Vagina (tissue), 2 donors: ENCODE measurements at regions not wholly inside any gene's neighbourhood (a gene's known extent, or its start where the extent isn't known, plus 50 kb on each side); places are given as distances from the start of the nearest gene placed in this dataset.

Experiments
- DNase-seq, 2 donors: peaks; one replicate each; pipeline ENCODE4 v3.0.0-alpha.2; 2017; ENCODE audit errors: extremely low spot score in 2 of 2
- H3K27ac ChIP-seq: fragments of 200-600 bp; sonication (generic); one replicate; pipeline ENCODE4 v1.5.1; 2019
- H3K27me3 ChIP-seq: fragments of 200-600 bp; sonication (generic); one replicate; pipeline ENCODE4 v1.5.1; 2019
- H3K36me3 ChIP-seq, 2 donors: fragments of 200-600 bp; sonication (generic); one replicate each; pipeline ENCODE4 v1.5.1; 2017 to 2019
- H3K4me1 ChIP-seq: fragments of 200-600 bp; sonication (generic); one replicate; pipeline ENCODE4 v1.5.1; 2019
- H3K4me3 ChIP-seq, 2 donors: fragments of 200-600 bp; sonication (generic); 1 replicate in 1 of 2; 2 replicates in 1 of 2; pipeline ENCODE4 v1.5.1; 2016 to 2019
- H3K9me3 ChIP-seq: fragments of 200-600 bp; sonication (generic); one replicate; pipeline ENCODE4 v1.5.1; 2019
- POLR2A ChIP-seq, 2 donors: fragments of 450-650 bp; IDR thresholded peaks; one replicate each; pipeline ENCODE4 v1.6.1; 2017; ENCODE audit warnings: antibody characterized with exemption in 2 of 2, mild to moderate bottlenecking in 2 of 2, moderate library complexity in 2 of 2
- POLR2AphosphoS5 ChIP-seq, 2 donors: sonication (generic); formaldehyde crosslinking; IDR thresholded peaks; one replicate each; pipeline ENCODE4 v1.9.0; 2017; ENCODE audit warnings: antibody characterized with exemption in 2 of 2, mild to moderate bottlenecking in 2 of 2, low read depth in 1 of 2; ENCODE audit not compliant: insufficient read depth in 1 of 2
- intact Hi-C: fragments of 100-400 bp; cut with DNase I; formaldehyde crosslinking; loops from one replicate; pipeline ENCODE4 v1.15.1; 2023
- TF ChIP-seq, protein P1 (sequence below), 3 experiments: fragments of 450-650 bp in 2 of 3; fragments of 200-600 bp in 1 of 3; sonication (generic) in 1 of 3; IDR thresholded peaks; one replicate each; pipeline ENCODE4 v1.5.1; 2017 to 2019; ENCODE audit warnings: antibody characterized with exemption in 3 of 3, mild to moderate bottlenecking in 2 of 3, moderate library complexity in 2 of 3

GRCh38 chr18:22282311-22283115, 113.1 kb downstream of the GATA6 start:
- Histone ChIP-seq H3K9me3 (no peaks in the 10 kb centered on the region), H3K27me3 (no peaks in the 10 kb centered on the region), H3K36me3 (no peaks in the 10 kb centered on the region), H3K4me3 (no peak overlapping the region), H3K4me1 (peaks cover 16% of the 10 kb centered on the region), H3K27ac (no peak overlapping the region)
- TF ChIP-seq POLR2A (IDR thresholded peaks at IDR 0.05) (no peak), POLR2AphosphoS5 (IDR thresholded peaks at IDR 0.05; ENCODE audit: insufficient read depth in 1 of 2, low read depth in 1 of 2) (no peak)
- TF ChIP-seq, protein P1, sequence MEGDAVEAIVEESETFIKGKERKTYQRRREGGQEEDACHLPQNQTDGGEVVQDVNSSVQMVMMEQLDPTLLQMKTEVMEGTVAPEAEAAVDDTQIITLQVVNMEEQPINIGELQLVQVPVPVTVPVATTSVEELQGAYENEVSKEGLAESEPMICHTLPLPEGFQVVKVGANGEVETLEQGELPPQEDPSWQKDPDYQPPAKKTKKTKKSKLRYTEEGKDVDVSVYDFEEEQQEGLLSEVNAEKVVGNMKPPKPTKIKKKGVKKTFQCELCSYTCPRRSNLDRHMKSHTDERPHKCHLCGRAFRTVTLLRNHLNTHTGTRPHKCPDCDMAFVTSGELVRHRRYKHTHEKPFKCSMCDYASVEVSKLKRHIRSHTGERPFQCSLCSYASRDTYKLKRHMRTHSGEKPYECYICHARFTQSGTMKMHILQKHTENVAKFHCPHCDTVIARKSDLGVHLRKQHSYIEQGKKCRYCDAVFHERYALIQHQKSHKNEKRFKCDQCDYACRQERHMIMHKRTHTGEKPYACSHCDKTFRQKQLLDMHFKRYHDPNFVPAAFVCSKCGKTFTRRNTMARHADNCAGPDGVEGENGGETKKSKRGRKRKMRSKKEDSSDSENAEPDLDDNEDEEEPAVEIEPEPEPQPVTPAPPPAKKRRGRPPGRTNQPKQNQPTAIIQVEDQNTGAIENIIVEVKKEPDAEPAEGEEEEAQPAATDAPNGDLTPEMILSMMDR (IDR thresholded peaks at IDR 0.05): no peak
- intact Hi-C loops: no loop called here
- no peak for DNase-seq

GRCh38 chr18:22280453-22280750, 111.0 kb downstream of the GATA6 start:
- intact Hi-C loops: no loop called here
- Histone ChIP-seq H3K4me3 (no peak overlapping the region), H3K9me3 (no peaks in the 10 kb centered on the region), H3K36me3 (no peaks in the 10 kb centered on the region), H3K27me3 (no peaks in the 10 kb centered on the region), H3K4me1 (no peaks in the 10 kb centered on the region), H3K27ac (no peak overlapping the region)
- DNase-seq: no peak
- no peak for TF ChIP-seq POLR2A (IDR thresholded peaks at IDR 0.05)
- no peak for TF ChIP-seq POLR2AphosphoS5 (IDR thresholded peaks at IDR 0.05; ENCODE audit: insufficient read depth in 1 of 2, low read depth in 1 of 2)
- TF ChIP-seq, protein P1 (IDR thresholded peaks at IDR 0.05): no peak

DNA sequence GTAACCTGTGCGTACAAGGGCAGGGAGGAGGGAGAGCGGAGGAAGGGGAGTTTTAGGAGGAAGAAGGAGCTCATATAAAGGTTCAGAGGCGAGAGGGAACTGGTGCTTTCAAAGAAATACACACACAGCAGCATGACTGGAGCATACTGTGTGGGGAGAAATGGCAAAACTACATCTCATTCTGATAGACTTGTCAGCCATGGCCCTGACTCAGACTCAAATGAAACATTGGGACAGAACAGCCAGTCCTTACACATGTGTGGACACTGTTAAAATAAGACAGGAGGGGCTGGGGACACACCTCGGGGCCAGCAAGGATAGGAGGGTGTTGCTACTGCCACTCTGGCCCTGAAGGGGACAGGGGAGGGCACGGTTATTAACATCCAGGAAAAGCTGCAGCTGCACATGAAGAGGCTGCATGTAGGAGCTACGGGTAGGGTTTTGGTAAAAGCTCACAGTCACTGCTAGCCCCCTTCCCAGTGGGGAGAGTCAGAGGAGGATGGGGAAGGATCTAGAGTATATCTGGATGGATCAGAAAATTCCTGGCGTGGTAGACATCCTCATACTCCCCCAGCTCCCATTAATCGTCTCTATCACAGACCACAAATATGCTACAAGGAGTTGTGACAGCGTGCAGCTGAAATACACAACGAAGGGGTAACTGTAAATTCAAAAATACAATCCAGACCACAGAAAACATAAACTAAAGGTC, 110.5 kb downstream of the GATA6 start:
- H3K27ac ChIP-seq: no peak overlapping the region
- H3K27me3 ChIP-seq: no peaks in the 10 kb centered on the region
- no peaks in the 10 kb centered on the region for H3K4me1 ChIP-seq
- DNase-seq: no peak
- TF ChIP-seq POLR2A (IDR thresholded peaks at IDR 0.05) (no peak), POLR2AphosphoS5 (IDR thresholded peaks at IDR 0.05; ENCODE audit: insufficient read depth in 1 of 2, low read depth in 1 of 2) (no peak)
- TF ChIP-seq, protein P1 (IDR thresholded peaks at IDR 0.05): no peak
- no peak overlapping the region for H3K4me3 ChIP-seq
- intact Hi-C loops: no loop called here
- H3K36me3 ChIP-seq: no peaks in the 10 kb centered on the region
- no peaks in the 10 kb centered on the region for H3K9me3 ChIP-seq

- intact Hi-C loops: no loop called here
- H3K4me1 ChIP-seq: no peaks in the 10 kb centered on the region
- TF ChIP-seq, protein P1 (IDR thresholded peaks at IDR 0.05): no peak
- no peak for TF ChIP-seq POLR2A (IDR thresholded peaks at IDR 0.05)
- TF ChIP-seq POLR2AphosphoS5 (IDR thresholded peaks at IDR 0.05; ENCODE audit: insufficient read depth in 1 of 2, low read depth in 1 of 2): no peak
- DNase-seq: no peak
- no peaks in the 10 kb centered on the region for H3K27me3 ChIP-seq
- H3K4me3 ChIP-seq: no peak overlapping the region
- no peak overlapping the region for H3K27ac ChIP-seq
- H3K36me3 ChIP-seq: no peaks in the 10 kb centered on the region
- H3K9me3 ChIP-seq: no peaks in the 10 kb centered on the region
Observed at GRCh38 chr18:22278798-22279197, 109.4 kb downstream of the GATA6 start.

- Histone ChIP-seq H3K4me1 (no peaks in the 10 kb centered on the region), H3K27ac (no peak overlapping the region), H3K4me3 (no peak overlapping the region), H3K36me3 (no peaks in the 10 kb centered on the region), H3K27me3 (no peaks in the 10 kb centered on the region), H3K9me3 (no peaks in the 10 kb centered on the region)
- TF ChIP-seq, protein P1 (IDR thresholded peaks at IDR 0.05): no peak
- TF ChIP-seq POLR2AphosphoS5 (IDR thresholded peaks at IDR 0.05; ENCODE audit: insufficient read depth in 1 of 2, low read depth in 1 of 2): no peak
- intact Hi-C loops: no loop called here
- DNase-seq: no peak
Observed at GRCh38 chr18:22277758-22278157, 108.4 kb downstream of the GATA6 start.
